SIG-M5 treated with dmso at 0.1 percent for 504 hours (cell line): ENCODE measurements at regions not wholly inside any gene's neighbourhood (a gene's known extent, or its start where the extent isn't known, plus 50 kb on each side); places are given as distances from the start of the nearest gene placed in this dataset.

ENCODE experiments used
- DNase-seq: peaks from one replicate; lab custom pipeline; 2025; ENCODE audit not compliant: unreplicated experiment; lab: John Stamatoyannopoulos, UW

GRCh38 chr11:15859411-15859810, 496.9 kb downstream of the SOX6 start:
- DNase-seq, result no peak

- no peak for DNase-seq
Observed at GRCh38 chr11:15861256-15861655, 495.1 kb downstream of the SOX6 start.

GRCh38 chr11:15863411-15863810, 492.9 kb downstream of the SOX6 start:
- DNase-seq, result no peak

DNA sequence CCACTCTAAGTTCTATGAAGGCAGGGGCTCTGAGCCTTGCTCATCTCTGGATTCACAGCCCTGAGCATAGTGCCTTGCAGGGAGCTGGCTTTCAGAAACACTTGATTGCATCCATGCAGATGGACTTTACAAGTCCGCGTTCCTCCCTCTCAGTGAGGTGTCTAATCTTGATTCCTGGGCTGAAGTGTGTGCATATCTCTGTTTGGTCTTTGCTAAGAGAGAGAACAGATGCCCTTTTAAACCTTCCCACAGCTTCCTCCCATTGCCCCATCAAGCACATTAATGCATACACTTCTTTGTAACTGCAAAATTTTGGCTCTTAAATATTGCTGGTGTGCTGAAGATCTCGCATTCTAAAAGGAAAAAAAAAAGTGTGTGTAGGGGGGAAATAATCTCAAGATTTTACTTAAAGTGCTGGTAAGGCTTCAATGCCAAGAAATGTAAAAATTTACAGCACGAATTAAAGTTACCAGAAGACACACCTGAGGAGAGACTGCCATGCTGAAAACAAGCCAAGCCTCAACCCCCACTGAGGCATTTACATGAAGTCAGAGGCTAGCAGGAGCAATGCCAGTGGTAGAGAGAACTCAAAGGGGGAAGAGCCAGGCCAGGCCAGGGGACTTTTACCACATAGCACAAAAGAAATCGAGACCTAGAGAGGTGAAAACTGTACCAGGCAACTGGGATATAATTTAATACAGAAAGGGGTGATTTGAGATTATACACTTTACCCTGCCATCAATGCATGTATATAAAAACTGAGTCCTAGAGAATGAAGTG, 492.1 kb downstream of the SOX6 start:
- no peak for DNase-seq

DNA sequence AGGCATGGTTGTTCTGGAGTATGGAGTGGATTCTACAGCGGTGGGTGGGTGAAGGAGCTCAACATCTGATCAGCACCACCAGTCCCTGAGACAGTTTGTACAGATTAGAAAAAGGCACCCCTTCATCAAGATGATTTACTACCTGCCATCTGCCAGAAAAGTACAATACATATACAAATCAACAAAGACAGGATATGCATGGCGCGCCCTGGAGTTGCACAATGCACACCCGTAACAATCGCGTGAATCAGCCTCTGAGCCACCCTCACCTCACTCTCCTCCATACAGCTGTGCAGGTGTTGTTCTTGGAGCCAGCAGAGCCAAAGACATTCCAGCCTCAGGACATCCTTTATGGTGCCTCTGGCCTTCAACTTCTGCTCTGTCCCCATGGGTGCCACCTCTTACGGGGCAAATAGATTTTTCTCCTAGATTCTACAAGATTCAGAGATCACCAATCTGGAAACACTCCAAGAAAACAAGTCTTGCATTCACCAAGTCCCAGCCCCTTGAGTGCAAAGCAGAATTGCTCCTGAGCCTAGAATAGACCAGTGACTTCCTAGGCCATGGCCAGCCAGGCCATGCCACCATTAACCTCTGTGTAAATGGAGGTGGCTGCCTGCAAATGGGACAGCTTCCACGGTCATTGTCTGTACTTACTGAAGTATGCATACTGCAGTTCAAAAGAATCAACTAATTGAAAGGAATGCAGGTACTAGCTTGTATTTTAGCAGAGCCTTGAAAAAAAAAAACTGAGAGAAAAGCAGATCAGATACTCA, 490.9 kb downstream of the SOX6 start:
- DNase-seq, result no peak

GRCh38 chr11:15867871-15868270, 488.5 kb downstream of the SOX6 start:
- no peak for DNase-seq

GRCh38 chr11:15870911-15871310, 485.4 kb downstream of the SOX6 start:
- DNase-seq, result no peak

- no peak for DNase-seq
Observed at GRCh38 chr11:15871904-15872626, 484.3 kb downstream of the SOX6 start.

GRCh38 chr11:15873501-15873900, 482.8 kb downstream of the SOX6 start:
- no peak for DNase-seq

DNA sequence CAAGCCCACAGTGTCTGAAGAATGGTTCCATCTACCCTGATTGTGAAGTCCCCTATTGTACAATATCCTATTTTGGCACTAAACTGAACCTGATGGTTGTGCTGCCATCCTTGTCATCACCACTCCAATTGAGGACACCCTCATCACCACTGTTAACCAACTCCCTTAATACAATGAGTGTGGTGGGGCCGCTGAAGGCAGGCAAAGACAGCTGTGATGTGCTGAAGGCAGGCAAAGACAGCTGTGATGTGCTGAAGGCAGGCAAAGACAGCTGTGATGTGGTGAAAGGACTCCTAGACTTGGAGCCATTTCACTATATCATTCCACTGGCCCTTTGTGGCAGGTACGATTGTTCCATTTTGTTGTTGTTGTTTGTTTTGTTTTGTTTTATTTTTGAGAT, 481.6 kb downstream of the SOX6 start:
- no peak for DNase-seq

- DNase-seq, result no peak
Observed at GRCh38 chr11:15875393-15875792, 481.0 kb downstream of the SOX6 start.

DNA sequence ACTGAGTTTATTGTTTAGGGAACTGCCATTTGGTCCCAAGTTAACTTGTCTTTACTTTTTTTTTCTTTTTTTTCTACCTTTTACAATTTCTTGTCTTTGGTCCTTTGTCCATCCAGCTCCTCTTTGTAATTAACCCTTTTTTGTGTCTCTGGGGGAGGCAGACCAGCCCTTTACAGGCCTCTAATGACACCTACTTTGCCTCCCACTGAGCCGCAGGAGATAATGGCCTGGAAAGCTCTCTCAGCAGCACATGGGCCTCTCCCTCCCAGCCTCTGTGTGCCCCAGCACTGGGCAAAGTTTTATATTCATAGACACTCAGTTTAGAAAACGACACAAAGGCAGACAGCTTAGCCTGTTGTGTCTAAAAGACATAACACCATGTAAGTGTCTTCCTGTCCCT, 480.4 kb downstream of the SOX6 start:
- no peak for DNase-seq

DNA sequence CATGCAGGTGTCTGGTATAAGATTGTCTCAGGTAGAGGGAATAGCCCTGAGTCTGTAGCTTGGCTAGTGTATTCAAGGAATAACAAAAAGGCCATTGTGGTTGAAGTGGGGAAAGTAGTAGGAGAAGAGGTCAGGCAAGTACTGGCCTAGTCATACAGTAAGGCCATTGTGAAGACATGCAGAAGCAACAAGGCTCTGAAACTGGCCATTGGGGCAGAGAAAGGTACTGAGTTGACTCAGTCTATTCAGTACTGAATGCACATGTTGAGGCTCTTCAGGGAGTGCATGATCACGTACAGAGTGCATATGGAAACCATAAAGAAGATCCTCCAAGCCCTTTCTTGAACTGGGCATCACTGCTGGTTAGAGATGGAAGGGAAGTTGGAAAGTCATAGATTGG, 477.6 kb downstream of the SOX6 start:
- no peak for DNase-seq

- no peak for DNase-seq
Observed at GRCh38 chr11:15880291-15880690, 476.1 kb downstream of the SOX6 start.

GRCh38 chr11:15882876-15883454, 473.4 kb downstream of the SOX6 start:
- no peak for DNase-seq

GRCh38 chr11:15883455-15883920, 472.9 kb downstream of the SOX6 start:
- no peak for DNase-seq

GRCh38 chr11:15884141-15884540, 472.2 kb downstream of the SOX6 start:
- DNase-seq, result no peak

DNA sequence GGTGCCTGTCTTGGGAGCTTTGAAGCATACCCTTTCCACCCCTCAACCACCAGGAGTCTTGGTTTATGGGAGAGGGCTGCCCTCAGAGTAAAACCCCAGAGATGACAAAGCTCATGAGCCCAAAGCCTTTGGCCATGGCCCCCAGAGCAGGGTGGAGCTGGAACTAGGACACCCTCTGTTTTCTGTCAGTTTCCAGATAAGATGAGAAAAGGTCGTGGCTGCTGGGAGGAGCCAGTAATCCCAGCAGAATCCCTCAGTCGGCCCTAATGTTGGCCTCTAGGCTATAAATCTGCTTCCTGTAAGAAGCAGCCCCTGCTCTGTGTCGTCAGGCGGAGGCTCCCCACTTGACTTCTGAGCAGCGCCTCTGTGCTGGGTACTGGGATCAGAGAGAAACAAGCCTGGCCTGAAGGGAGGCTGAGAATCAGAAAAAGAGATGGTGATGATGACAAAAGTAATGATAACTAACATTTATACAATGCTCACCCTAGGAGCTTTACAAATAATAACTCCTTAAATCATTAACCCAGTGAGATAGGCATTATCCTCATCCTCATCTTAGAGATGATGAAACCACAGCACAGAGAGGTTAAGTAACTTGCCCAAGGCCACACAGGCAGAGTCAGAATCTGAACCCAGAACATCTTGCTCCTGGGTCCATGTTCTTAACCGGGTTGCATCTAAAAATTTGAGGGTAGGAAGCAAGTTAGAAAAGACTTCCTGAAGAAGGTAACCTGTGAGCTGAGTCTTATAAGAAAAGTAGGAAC, 471.4 kb downstream of the SOX6 start:
- DNase-seq, result no peak

- no peak for DNase-seq
Observed at GRCh38 chr11:15885854-15886253, 470.5 kb downstream of the SOX6 start.

DNA sequence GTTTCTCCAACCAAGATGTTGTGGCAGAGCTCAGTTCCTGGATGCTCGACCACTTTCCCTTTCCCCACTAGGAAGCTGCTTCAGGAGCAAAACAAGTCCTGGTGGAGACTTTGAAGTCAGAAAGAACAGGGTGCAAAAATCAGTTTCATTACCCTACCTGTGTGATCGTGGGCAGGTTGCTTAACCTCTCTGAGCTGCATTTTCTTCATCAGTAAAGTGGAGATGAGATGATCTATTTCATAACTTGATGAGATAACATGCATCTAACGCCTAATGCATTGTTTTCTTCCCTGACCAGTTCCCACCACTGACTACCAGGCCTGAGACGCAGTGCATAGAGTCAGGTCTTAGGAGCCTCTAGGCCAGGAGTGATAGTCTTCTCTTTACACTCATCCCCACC, 470.0 kb downstream of the SOX6 start:
- no peak for DNase-seq

DNA sequence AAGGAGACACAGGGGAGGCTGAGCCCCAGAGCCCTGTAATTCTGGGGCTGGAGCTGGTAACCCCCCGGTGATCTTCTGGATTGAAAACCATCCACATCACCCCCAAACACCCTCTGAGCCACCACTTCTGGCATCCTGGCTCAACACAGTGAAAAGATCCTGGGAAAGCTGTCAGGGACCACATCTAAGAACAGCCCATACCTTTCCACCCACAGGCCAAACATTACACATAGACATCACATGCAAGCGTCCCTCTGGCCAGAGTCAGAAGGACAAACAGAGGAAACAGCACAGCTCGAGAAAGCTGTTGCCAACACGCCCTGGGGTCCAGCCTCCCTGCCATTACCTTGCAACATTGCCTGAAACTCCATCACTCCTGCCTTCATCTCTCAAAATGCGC, 469.5 kb downstream of the SOX6 start:
- DNase-seq, result no peak
